ENCODE measurements at regions not wholly inside any gene's neighbourhood (a gene's known extent, or its start where the extent isn't known, plus 50 kb on each side); places are given as distances from the start of the nearest gene placed in this dataset.

GRCh38 chr2:34261701-34262100 is 662.6 kb upstream of the FAM98A start:
- no peak for TF ChIP-seq HOXD13 (CRISPR knock-in tag; IDR thresholded peaks at IDR 0.05; ENCODE audit: borderline replicate concordance)
- no peaks in the 10 kb centered on the region for H3K4me1 ChIP-seq (ENCODE audit: control insufficient read depth, insufficient read depth, low read length)
- POLR2A ChIA-PET: no interaction called here
- H3K36me3 ChIP-seq (ENCODE audit: control insufficient read depth in 2 of 2, insufficient read depth in 1 of 2, low read length in 2 of 2): no peaks in the 10 kb centered on the region
- no peak overlapping the region for H3K4me3 ChIP-seq (ENCODE audit: low read depth, low read length)
- CTCF ChIA-PET: interaction anchor here (0.6 kb wide), 1 partner anchor 1629 kb away, joined by 5 read pairs; no protein-coding TSS in a partner anchor
- no peak overlapping the region for H3K27ac ChIP-seq (ENCODE audit: extremely low read depth, low read depth, low read length)
- no peaks in the 10 kb centered on the region for H3K9me3 ChIP-seq (ENCODE audit: control insufficient read depth, insufficient read depth, low read depth, low read length)

- Histone ChIP-seq H3K4me3 (ENCODE audit: low read depth, low read length) (no peak overlapping the region), H3K4me1 (ENCODE audit: control insufficient read depth, insufficient read depth, low read length) (no peaks in the 10 kb centered on the region), H3K36me3 (ENCODE audit: control insufficient read depth in 2 of 2, insufficient read depth in 1 of 2, low read length in 2 of 2) (no peaks in the 10 kb centered on the region), H3K27ac (ENCODE audit: extremely low read depth, low read depth, low read length) (no peak overlapping the region), H3K9me3 (ENCODE audit: control insufficient read depth, insufficient read depth, low read depth, low read length) (no peaks in the 10 kb centered on the region)
- no peak for TF ChIP-seq ZNF184 (tag by site-specific recombination; IDR thresholded peaks at IDR 0.05)
- TF ChIP-seq ZNF311 (tag by site-specific recombination; IDR thresholded peaks at IDR 0.05; ENCODE audit: borderline replicate concordance): no peak
- TF ChIP-seq ZNF518A (tag by site-specific recombination; conservative IDR thresholded peaks at IDR 0.05; ENCODE audit: low read depth): no peak
- no peak for TF ChIP-seq ZNF280D (tag by site-specific recombination; IDR thresholded peaks at IDR 0.05)
- TF ChIP-seq ZNF837 (tag by site-specific recombination; IDR thresholded peaks at IDR 0.05): no peak
- TF ChIP-seq ZNF366 (tag by site-specific recombination; conservative IDR thresholded peaks at IDR 0.05): no peak
- no peak for TF ChIP-seq ZNF214 (tag by site-specific recombination; IDR thresholded peaks at IDR 0.05; ENCODE audit: borderline replicate concordance)
- no peak for TF ChIP-seq ZIC2 (tag by site-specific recombination; IDR thresholded peaks at IDR 0.05)
- ChIA-PET POLR2A (no interaction called here), CTCF (no interaction called here)
Measured at GRCh38 chr2:34254272-34254878, 655.3 kb upstream of the FAM98A start.

- H3K36me3 ChIP-seq (ENCODE audit: control insufficient read depth in 2 of 2, insufficient read depth in 1 of 2, low read length in 2 of 2): no peaks in the 10 kb centered on the region
- H3K4me1 ChIP-seq (ENCODE audit: control insufficient read depth, insufficient read depth, low read length): no peaks in the 10 kb centered on the region
- CTCF ChIA-PET: no interaction called here
- TF ChIP-seq ZNF585B (tag by site-specific recombination; IDR thresholded peaks at IDR 0.05) (no peak), ZBTB17 (tag by site-specific recombination; IDR thresholded peaks at IDR 0.05) (no peak), ZNF518A (tag by site-specific recombination; conservative IDR thresholded peaks at IDR 0.05; ENCODE audit: low read depth) (no peak), ZNF341 (tag by site-specific recombination; IDR thresholded peaks at IDR 0.05; ENCODE audit: low read depth) (no peak), ZNF654 (tag by site-specific recombination; IDR thresholded peaks at IDR 0.05; ENCODE audit: low read depth) (no peak), ZBTB6 (tag by site-specific recombination; IDR thresholded peaks at IDR 0.05) (no peak), ZNF830 (tag by site-specific recombination; IDR thresholded peaks at IDR 0.05; ENCODE audit: low read depth) (no peak), ZNF777 (tag by site-specific recombination; IDR thresholded peaks at IDR 0.05; ENCODE audit: borderline replicate concordance) (no peak)
- POLR2A ChIA-PET: no interaction called here
- H3K27ac ChIP-seq (ENCODE audit: extremely low read depth, low read depth, low read length): no peak overlapping the region
- no peaks in the 10 kb centered on the region for H3K9me3 ChIP-seq (ENCODE audit: control insufficient read depth, insufficient read depth, low read depth, low read length)
- no peak overlapping the region for H3K4me3 ChIP-seq (ENCODE audit: low read depth, low read length)
Measured at GRCh38 chr2:34252111-34252510, 653.0 kb upstream of the FAM98A start.

All from HEK293 (cell line).